A673 (cell line): ENCODE measurements at regions not wholly inside any gene's neighbourhood (a gene's known extent, or its start where the extent isn't known, plus 50 kb on each side); places are given as distances from the start of the nearest gene placed in this dataset.

ENCODE experiments used
- CTCF ChIP-seq: fragments of 300-800, 200-600 bp; sonication (generic); conservative IDR thresholded peaks from 2 replicates; pipeline ENCODE4 v1.5.1; 2017; ENCODE audit warnings: low read depth, mild to moderate bottlenecking, antibody characterized with exemption, low read length, moderate library complexity, mixed read lengths
- EZH2 ChIP-seq: fragments of 200-600 bp; sonication (generic); IDR thresholded peaks from 2 replicates; pipeline ENCODE4 v1.6.1; 2017; ENCODE audit warnings: borderline replicate concordance, low read depth, mild to moderate bottlenecking, mixed read lengths, antibody characterized with exemption, low read length; ENCODE audit not compliant: poor library complexity, severe bottlenecking

DNA sequence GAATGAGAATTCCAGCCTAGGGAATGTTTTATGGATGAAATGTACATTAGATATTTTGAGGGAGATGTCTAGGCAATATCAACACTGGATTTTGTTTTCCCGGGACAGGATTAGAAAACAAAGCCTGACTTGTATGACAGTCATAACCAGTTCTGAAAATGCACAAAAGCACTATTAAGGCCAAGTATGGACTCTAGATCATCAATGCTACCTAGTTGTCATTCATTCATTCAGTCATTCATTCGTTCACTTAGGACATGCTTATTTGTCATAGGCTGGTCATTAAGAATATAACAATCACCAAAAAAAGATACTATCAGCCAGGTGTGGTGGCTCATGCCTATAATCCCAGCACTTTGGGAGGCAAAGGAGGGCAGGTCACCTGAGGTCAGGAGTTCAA lies 511.2 kb downstream of the CMPK2 start:
- TF ChIP-seq CTCF (no peak), EZH2 (no peak)
